H1 (cell line): ENCODE measurements at regions not wholly inside any gene's neighbourhood (a gene's known extent, or its start where the extent isn't known, plus 50 kb on each side); places are given as distances from the start of the nearest gene placed in this dataset.

ENCODE experiments used
- CTCF ChIP-seq, 3 experiments: IDR thresholded peaks; 1 replicate in 2 of 3; 2 replicates in 1 of 3; pipeline versions ENCODE4 v1.5.1 to v1.6.1; 2011; ENCODE audit warnings: low read length in 3 of 3, mild to moderate bottlenecking in 3 of 3, inconsistent platforms in 2 of 3, low read depth in 1 of 3, moderate library complexity in 1 of 3; ENCODE audit not compliant: insufficient read depth in 1 of 3; ENCODE audit errors: control extremely low read depth in 1 of 3
- HDAC2 ChIP-seq, 2 experiments: fragments of 300-600 bp in 1 of 2; sonication (generic) in 1 of 2; IDR thresholded peaks; 2 replicates each; pipeline ENCODE4 v1.6.1; 2011 to 2012; ENCODE audit warnings: low read depth in 2 of 2, low read length in 2 of 2, mild to moderate bottlenecking in 2 of 2, moderate library complexity in 2 of 2, borderline replicate concordance in 1 of 2, inconsistent platforms in 1 of 2
- MAFK ChIP-seq: IDR thresholded peaks from 2 replicates; pipeline ENCODE4 v1.6.1; 2012; ENCODE audit warnings: low read depth, mild to moderate bottlenecking, improper control_type of control experiment, low read length
- PHF8 ChIP-seq: fragments of 200-600 bp; sonication (generic); conservative IDR thresholded peaks from 2 replicates; pipeline ENCODE4 v1.7.1; 2012; ENCODE audit warnings: low read depth, mild to moderate bottlenecking, inconsistent platforms, low read length, moderate library complexity
- POLR2A ChIP-seq, 2 experiments: IDR thresholded peaks; 1 replicate in 1 of 2; 2 replicates in 1 of 2; pipeline ENCODE4 v1.6.1; 2011; ENCODE audit warnings: low read depth in 2 of 2, low read length in 2 of 2, mild to moderate bottlenecking in 2 of 2; ENCODE audit errors: control extremely low read depth in 1 of 2
- TCF12 ChIP-seq: IDR thresholded peaks from 2 replicates; pipeline ENCODE4 v1.6.1; 2011; ENCODE audit warnings: low read depth, mild to moderate bottlenecking, low read length

- TF ChIP-seq PHF8 (no peak), CTCF (IDR thresholded peaks at IDR 0.05; ENCODE audit: control extremely low read depth in 1 of 3, insufficient read depth in 1 of 3, low read depth in 1 of 3, low read length in 3 of 3) (no peak), POLR2A (IDR thresholded peaks at IDR 0.05; ENCODE audit: control extremely low read depth in 1 of 2, low read depth in 2 of 2, low read length in 2 of 2) (no peak), TCF12 (no peak), HDAC2 (IDR thresholded peaks at IDR 0.05; ENCODE audit: borderline replicate concordance in 1 of 2, low read depth in 2 of 2, low read length in 2 of 2) (no peak), MAFK (no peak)
These were observed 121.2 kb downstream of the FOXB1 start for GRCh38 chr15:60125334-60125733.
